Caco-2 (cell line): ENCODE measurements at regions not wholly inside any gene's neighbourhood (a gene's known extent, or its start where the extent isn't known, plus 50 kb on each side); places are given as distances from the start of the nearest gene placed in this dataset.

ENCODE experiments used
- BruUV-seq: library from RNA; stranded (reverse); fragments of 400-500 nt; replicated peaks from 2 replicates; lab custom pipeline; 2021; lab: Mats Ljungman, UMichigan
- CTCF ChIA-PET: fragments of 300-600 bp; sonication (Branson Sonifier 250); formaldehyde crosslinking; loops from one replicate; lab custom pipeline; 2022; ENCODE audit warnings: antibody characterized with exemption; lab: Charles Lee
- POLR2A ChIA-PET: fragments of 300-600 bp; sonication (Branson Sonifier 250); formaldehyde crosslinking; loops from one replicate; lab custom pipeline; 2022; ENCODE audit warnings: antibody characterized with exemption; lab: Charles Lee
- DNase-seq, 2 experiments: peaks; one replicate each; pipeline versions ENCODE4 v3.0.0 to v3.0.0-alpha.2; 2020 to 2022
- H3K27me3 ChIP-seq: replicated peaks from 2 replicates; pipeline ENCODE4 v1.6.0; 2011; ENCODE audit warnings: low read length; ENCODE audit not compliant: control insufficient read depth, insufficient read depth
- H3K36me3 ChIP-seq: 2 replicates; pipeline ENCODE4 v1.5.1; 2011; ENCODE audit warnings: low read length; ENCODE audit not compliant: control insufficient read depth, insufficient read depth
- H3K4me1 ChIP-seq: fragments of 250-450 bp; sonication (Bioruptor Pico); 2 replicates; pipeline ENCODE4 v1.5.1; 2020; ENCODE audit warnings: mild to moderate bottlenecking
- H3K4me3 ChIP-seq: 2 replicates; pipeline ENCODE4 v1.5.1; 2011; ENCODE audit warnings: low read depth, mild to moderate bottlenecking, control low read depth, low read length
- H3K9me3 ChIP-seq: fragments of 250-450 bp; sonication (Bioruptor Pico); 2 replicates; pipeline ENCODE4 v1.5.1; 2020; ENCODE audit warnings: mild to moderate bottlenecking, moderate library complexity
- H3K27ac Mint-ChIP-seq: one replicate; pipeline ENCODE4 v1.8.0; 2022; ENCODE audit warnings: mixed read lengths; ENCODE audit not compliant: unreplicated experiment
- H3K27me3 Mint-ChIP-seq: one replicate; pipeline ENCODE4 v1.8.0; 2022; ENCODE audit warnings: mixed read lengths; ENCODE audit not compliant: insufficient read depth, unreplicated experiment
- H3K36me3 Mint-ChIP-seq: one replicate; pipeline ENCODE4 v1.8.0; 2022; ENCODE audit warnings: mild to moderate bottlenecking, mixed read lengths; ENCODE audit not compliant: insufficient read depth, unreplicated experiment
- H3K4me1 Mint-ChIP-seq: one replicate; pipeline ENCODE4 v1.8.0; 2022; ENCODE audit warnings: low read depth, mixed read lengths; ENCODE audit not compliant: unreplicated experiment
- H3K4me3 Mint-ChIP-seq: one replicate; pipeline ENCODE4 v1.8.0; 2022; ENCODE audit warnings: mild to moderate bottlenecking, moderate library complexity, mixed read lengths; ENCODE audit not compliant: unreplicated experiment
- H3K9me3 Mint-ChIP-seq: one replicate; pipeline ENCODE4 v1.8.0; 2022; ENCODE audit warnings: mixed read lengths; ENCODE audit not compliant: unreplicated experiment
- CTCF ChIP-seq, 2 experiments: fragments of 200-600 bp in 1 of 2; IDR thresholded peaks; 1 replicate in 1 of 2; 2 replicates in 1 of 2; pipeline versions ENCODE4 v1.5.1 to v1.8.0; 2011 to 2022; ENCODE audit warnings: antibody characterized with exemption in 1 of 2, control low read depth in 1 of 2, inconsistent platforms in 1 of 2, low read depth in 1 of 2, low read length in 1 of 2, mild to moderate bottlenecking in 1 of 2, moderate library complexity in 1 of 2; ENCODE audit not compliant: insufficient read depth in 1 of 2, severe bottlenecking in 1 of 2, unreplicated experiment in 1 of 2
- intact Hi-C: fragments of 100-400 bp; cut with micrococcal nuclease; formaldehyde crosslinking; loops from one replicate; pipeline ENCODE4 v1.10.0; 2022; ENCODE audit not compliant: unreplicated experiment

GRCh38 chr3:157838457-157838856 lies 267.8 kb downstream of the SHOX2 start:
- Mint-ChIP-seq H3K4me1 (no peaks in the 10 kb centered on the region), H3K27ac (no peak overlapping the region), H3K4me3 (no peak overlapping the region), H3K36me3 (no peaks in the 10 kb centered on the region), H3K27me3 (peaks cover 8% of the 10 kb centered on the region), H3K9me3 (no peaks in the 10 kb centered on the region)
- POLR2A ChIA-PET = no interaction called here
- no peak for DNase-seq
- H3K27me3 ChIP-seq = no peaks in the 10 kb centered on the region
- no peaks in the 10 kb centered on the region for H3K4me1 ChIP-seq
- CTCF ChIA-PET = no interaction called here
- H3K4me3 ChIP-seq = no peak overlapping the region
- H3K36me3 ChIP-seq = no peaks in the 10 kb centered on the region
- TF ChIP-seq CTCF (IDR thresholded peaks at IDR 0.05; ENCODE audit: insufficient read depth in 1 of 2, low read depth in 1 of 2, low read length in 1 of 2, severe bottlenecking in 1 of 2, unreplicated experiment in 1 of 2) = no peak
- no TSS peak for BruUV-seq
- no peaks in the 10 kb centered on the region for H3K9me3 ChIP-seq
- intact Hi-C loops = no loop called here

GRCh38 chr3:157837336-157837735 lies 268.9 kb downstream of the SHOX2 start:
- no peaks in the 10 kb centered on the region for H3K27me3 ChIP-seq
- H3K36me3 ChIP-seq = no peaks in the 10 kb centered on the region
- ChIA-PET CTCF (no interaction called here), POLR2A (no interaction called here)
- Mint-ChIP-seq H3K27ac (no peak overlapping the region), H3K27me3 (peaks cover 8% of the 10 kb centered on the region), H3K4me3 (no peak overlapping the region), H3K4me1 (no peaks in the 10 kb centered on the region), H3K9me3 (no peaks in the 10 kb centered on the region), H3K36me3 (no peaks in the 10 kb centered on the region)
- intact Hi-C loops = no loop called here
- no peaks in the 10 kb centered on the region for H3K9me3 ChIP-seq
- no peak overlapping the region for H3K4me3 ChIP-seq
- no TSS peak for BruUV-seq
- no peaks in the 10 kb centered on the region for H3K4me1 ChIP-seq
- no peak for DNase-seq
- TF ChIP-seq CTCF (IDR thresholded peaks at IDR 0.05; ENCODE audit: insufficient read depth in 1 of 2, low read depth in 1 of 2, low read length in 1 of 2, severe bottlenecking in 1 of 2, unreplicated experiment in 1 of 2) = no peak

- DNase-seq = no peak
- intact Hi-C loops = no loop called here
- Mint-ChIP-seq H3K27me3 (peaks cover 8% of the 10 kb centered on the region), H3K27ac (no peak overlapping the region), H3K4me1 (no peaks in the 10 kb centered on the region), H3K4me3 (no peak overlapping the region), H3K36me3 (no peaks in the 10 kb centered on the region), H3K9me3 (no peaks in the 10 kb centered on the region)
- no TSS peak for BruUV-seq
- CTCF ChIA-PET = no interaction called here
- Histone ChIP-seq H3K4me3 (no peak overlapping the region), H3K27me3 (no peaks in the 10 kb centered on the region), H3K4me1 (no peaks in the 10 kb centered on the region), H3K9me3 (no peaks in the 10 kb centered on the region), H3K36me3 (no peaks in the 10 kb centered on the region)
- POLR2A ChIA-PET = no interaction called here
- TF ChIP-seq CTCF (IDR thresholded peaks at IDR 0.05; ENCODE audit: insufficient read depth in 1 of 2, low read depth in 1 of 2, low read length in 1 of 2, severe bottlenecking in 1 of 2, unreplicated experiment in 1 of 2) = no peak
Measured at GRCh38 chr3:157836022-157836421, 270.2 kb downstream of the SHOX2 start.
